Stomach smooth muscle (tissue), 2 donors: ENCODE measurements at regions not wholly inside any gene's neighbourhood (a gene's known extent, or its start where the extent isn't known, plus 50 kb on each side); places are given as distances from the start of the nearest gene placed in this dataset.

Experiments used
- H3K27ac ChIP-seq: one replicate; pipeline ENCODE4 v1.7.0; 2013; ENCODE audit warnings: mild to moderate bottlenecking, low read length, inconsistent platforms
- H3K27me3 ChIP-seq, 2 donors: one replicate each; pipeline ENCODE4 v1.7.0; 2013; ENCODE audit warnings: low read length in 2 of 2; ENCODE audit not compliant: insufficient read depth in 2 of 2, control insufficient read depth in 1 of 2
- H3K36me3 ChIP-seq, 2 donors: one replicate each; pipeline ENCODE4 v1.7.0; 2013; ENCODE audit warnings: low read length in 2 of 2; ENCODE audit not compliant: control insufficient read depth in 2 of 2, insufficient read depth in 2 of 2
- H3K4me1 ChIP-seq: one replicate; pipeline ENCODE4 v1.7.0; 2013; ENCODE audit warnings: low read length; ENCODE audit not compliant: control insufficient read depth, insufficient read depth
- H3K4me3 ChIP-seq, 2 donors: one replicate each; pipeline ENCODE4 v1.7.0; 2013; ENCODE audit warnings: low read length in 2 of 2
- H3K9ac ChIP-seq, 2 donors: one replicate each; pipeline ENCODE4 v1.7.0; 2013; ENCODE audit warnings: low read length in 2 of 2, mild to moderate bottlenecking in 1 of 2
- H3K9me3 ChIP-seq, 2 donors: one replicate each; pipeline ENCODE4 v1.7.0; 2013; ENCODE audit warnings: low read length in 2 of 2; ENCODE audit not compliant: control insufficient read depth in 2 of 2
- donor health status: healthy.
- donor health status: Pancreatic carcinoma.

GRCh38 chr5:56467176-56467717 is 234.1 kb upstream of the ANKRD55 start:
- no peak overlapping the region for H3K4me3 ChIP-seq
- H3K4me1 ChIP-seq = no peaks in the 10 kb centered on the region
- no peaks in the 10 kb centered on the region for H3K36me3 ChIP-seq
- H3K27me3 ChIP-seq = no peaks in the 10 kb centered on the region
- H3K27ac ChIP-seq = no peak overlapping the region
- no peaks in the 10 kb centered on the region for H3K9me3 ChIP-seq
- no peak overlapping the region for H3K9ac ChIP-seq

GRCh38 chr5:56466136-56466816 is 233.1 kb upstream of the ANKRD55 start:
- Histone ChIP-seq H3K36me3 (no peaks in the 10 kb centered on the region), H3K4me1 (no peaks in the 10 kb centered on the region), H3K4me3 (no peak overlapping the region), H3K9me3 (no peaks in the 10 kb centered on the region), H3K9ac (no peak overlapping the region), H3K27me3 (no peaks in the 10 kb centered on the region), H3K27ac (no peak overlapping the region)

GRCh38 chr5:56465769-56466135 is 232.6 kb upstream of the ANKRD55 start:
- H3K27ac ChIP-seq = no peak overlapping the region
- H3K4me1 ChIP-seq = no peaks in the 10 kb centered on the region
- no peaks in the 10 kb centered on the region for H3K36me3 ChIP-seq
- no peaks in the 10 kb centered on the region for H3K9me3 ChIP-seq
- no peak overlapping the region for H3K4me3 ChIP-seq
- H3K27me3 ChIP-seq = no peaks in the 10 kb centered on the region
- H3K9ac ChIP-seq = no peak overlapping the region

- H3K4me3 ChIP-seq = no peak overlapping the region
- H3K9ac ChIP-seq = no peak overlapping the region
- peaks cover 4% of the 10 kb centered on the region for H3K4me1 ChIP-seq
- H3K27ac ChIP-seq = no peak overlapping the region
- no peaks in the 10 kb centered on the region for H3K27me3 ChIP-seq
- H3K36me3 ChIP-seq = no peaks in the 10 kb centered on the region
- H3K9me3 ChIP-seq = no peaks in the 10 kb centered on the region
These were observed 232.0 kb upstream of the ANKRD55 start for GRCh38 chr5:56464935-56465768.

GRCh38 chr5:56463944-56464571 is 230.9 kb upstream of the ANKRD55 start:
- Histone ChIP-seq H3K27me3 (no peaks in the 10 kb centered on the region), H3K36me3 (no peaks in the 10 kb centered on the region), H3K9me3 (no peaks in the 10 kb centered on the region), H3K27ac (no peak overlapping the region), H3K4me1 (peaks cover 4% of the 10 kb centered on the region), H3K4me3 (no peak overlapping the region), H3K9ac (no peak overlapping the region)

GRCh38 chr5:56461584-56461983 is 228.5 kb upstream of the ANKRD55 start:
- H3K27ac ChIP-seq = no peak overlapping the region
- H3K4me1 ChIP-seq = peaks cover 12% of the 10 kb centered on the region
- H3K36me3 ChIP-seq = no peaks in the 10 kb centered on the region
- H3K9ac ChIP-seq = no peak overlapping the region
- H3K9me3 ChIP-seq = no peaks in the 10 kb centered on the region
- H3K27me3 ChIP-seq = no peaks in the 10 kb centered on the region
- H3K4me3 ChIP-seq = no peak overlapping the region

- no peak overlapping the region for H3K9ac ChIP-seq
- no peak overlapping the region for H3K4me3 ChIP-seq
- no peaks in the 10 kb centered on the region for H3K9me3 ChIP-seq
- no peaks in the 10 kb centered on the region for H3K36me3 ChIP-seq
- no peaks in the 10 kb centered on the region for H3K27me3 ChIP-seq
- peaks cover 12% of the 10 kb centered on the region for H3K4me1 ChIP-seq
- no peak overlapping the region for H3K27ac ChIP-seq
These were observed 227.6 kb upstream of the ANKRD55 start for GRCh38 chr5:56460681-56461191.

GRCh38 chr5:56460195-56460546 is 227.0 kb upstream of the ANKRD55 start:
- Histone ChIP-seq H3K27ac (no peak overlapping the region), H3K9me3 (no peaks in the 10 kb centered on the region), H3K27me3 (no peaks in the 10 kb centered on the region), H3K4me3 (no peak overlapping the region), H3K4me1 (peaks cover 12% of the 10 kb centered on the region), H3K36me3 (no peaks in the 10 kb centered on the region), H3K9ac (no peak overlapping the region)

- Histone ChIP-seq H3K27ac (no peak overlapping the region), H3K4me3 (no peak overlapping the region), H3K4me1 (peaks cover 12% of the 10 kb centered on the region), H3K9me3 (no peaks in the 10 kb centered on the region), H3K9ac (no peak overlapping the region), H3K36me3 (no peaks in the 10 kb centered on the region), H3K27me3 (no peaks in the 10 kb centered on the region)
These were observed 226.5 kb upstream of the ANKRD55 start for GRCh38 chr5:56459394-56460194.
